GM12864 (cell line): ENCODE measurements at regions not wholly inside any gene's neighbourhood (a gene's known extent, or its start where the extent isn't known, plus 50 kb on each side); places are given as distances from the start of the nearest gene placed in this dataset.
"Not testable (repeated sequence)": the region's sequence is repeated elsewhere in the genome, so short reads cannot be mapped to it uniquely, and the experiment has no call there.

Experiments
- DNase-seq: peaks from one replicate; pipeline ENCODE4 v3.0.0-alpha.2; 2011; ENCODE audit warnings: low read depth
- H3K4me3 ChIP-seq: 2 replicates; pipeline ENCODE4 v1.5.1; 2011; ENCODE audit warnings: mild to moderate bottlenecking, low read depth, low read length, control low read depth
- TF ChIP-seq, protein P1 (sequence below): IDR thresholded peaks from 2 replicates; pipeline ENCODE4 v1.5.1; 2011; ENCODE audit warnings: low read depth, mild to moderate bottlenecking, moderate library complexity, low read length, control low read depth, inconsistent platforms; ENCODE audit errors: missing control alignments

DNA sequence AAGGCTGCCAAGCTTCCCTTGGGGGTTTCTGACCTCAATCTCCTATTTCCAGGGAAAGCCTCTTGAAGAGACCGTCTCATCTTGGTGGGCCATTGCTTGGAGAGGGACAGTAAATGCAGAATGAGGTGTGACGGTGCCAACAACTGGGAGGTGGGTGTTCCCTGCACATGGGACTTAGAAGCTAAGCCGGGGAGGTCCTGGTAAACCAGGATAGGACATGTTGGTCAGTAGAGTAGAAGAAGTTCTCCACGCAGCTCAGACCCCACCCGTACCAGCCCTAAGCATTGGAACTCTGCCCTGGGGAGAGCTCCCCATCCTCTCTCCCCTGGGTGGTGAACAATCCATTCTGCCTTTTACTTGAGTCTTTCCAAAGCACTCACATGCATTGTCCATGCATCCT is 92.0 kb downstream of the SOX1 start:
- TF ChIP-seq, protein P1, sequence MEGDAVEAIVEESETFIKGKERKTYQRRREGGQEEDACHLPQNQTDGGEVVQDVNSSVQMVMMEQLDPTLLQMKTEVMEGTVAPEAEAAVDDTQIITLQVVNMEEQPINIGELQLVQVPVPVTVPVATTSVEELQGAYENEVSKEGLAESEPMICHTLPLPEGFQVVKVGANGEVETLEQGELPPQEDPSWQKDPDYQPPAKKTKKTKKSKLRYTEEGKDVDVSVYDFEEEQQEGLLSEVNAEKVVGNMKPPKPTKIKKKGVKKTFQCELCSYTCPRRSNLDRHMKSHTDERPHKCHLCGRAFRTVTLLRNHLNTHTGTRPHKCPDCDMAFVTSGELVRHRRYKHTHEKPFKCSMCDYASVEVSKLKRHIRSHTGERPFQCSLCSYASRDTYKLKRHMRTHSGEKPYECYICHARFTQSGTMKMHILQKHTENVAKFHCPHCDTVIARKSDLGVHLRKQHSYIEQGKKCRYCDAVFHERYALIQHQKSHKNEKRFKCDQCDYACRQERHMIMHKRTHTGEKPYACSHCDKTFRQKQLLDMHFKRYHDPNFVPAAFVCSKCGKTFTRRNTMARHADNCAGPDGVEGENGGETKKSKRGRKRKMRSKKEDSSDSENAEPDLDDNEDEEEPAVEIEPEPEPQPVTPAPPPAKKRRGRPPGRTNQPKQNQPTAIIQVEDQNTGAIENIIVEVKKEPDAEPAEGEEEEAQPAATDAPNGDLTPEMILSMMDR = no peak
- no peak for DNase-seq
- no peak overlapping the region for H3K4me3 ChIP-seq

DNA sequence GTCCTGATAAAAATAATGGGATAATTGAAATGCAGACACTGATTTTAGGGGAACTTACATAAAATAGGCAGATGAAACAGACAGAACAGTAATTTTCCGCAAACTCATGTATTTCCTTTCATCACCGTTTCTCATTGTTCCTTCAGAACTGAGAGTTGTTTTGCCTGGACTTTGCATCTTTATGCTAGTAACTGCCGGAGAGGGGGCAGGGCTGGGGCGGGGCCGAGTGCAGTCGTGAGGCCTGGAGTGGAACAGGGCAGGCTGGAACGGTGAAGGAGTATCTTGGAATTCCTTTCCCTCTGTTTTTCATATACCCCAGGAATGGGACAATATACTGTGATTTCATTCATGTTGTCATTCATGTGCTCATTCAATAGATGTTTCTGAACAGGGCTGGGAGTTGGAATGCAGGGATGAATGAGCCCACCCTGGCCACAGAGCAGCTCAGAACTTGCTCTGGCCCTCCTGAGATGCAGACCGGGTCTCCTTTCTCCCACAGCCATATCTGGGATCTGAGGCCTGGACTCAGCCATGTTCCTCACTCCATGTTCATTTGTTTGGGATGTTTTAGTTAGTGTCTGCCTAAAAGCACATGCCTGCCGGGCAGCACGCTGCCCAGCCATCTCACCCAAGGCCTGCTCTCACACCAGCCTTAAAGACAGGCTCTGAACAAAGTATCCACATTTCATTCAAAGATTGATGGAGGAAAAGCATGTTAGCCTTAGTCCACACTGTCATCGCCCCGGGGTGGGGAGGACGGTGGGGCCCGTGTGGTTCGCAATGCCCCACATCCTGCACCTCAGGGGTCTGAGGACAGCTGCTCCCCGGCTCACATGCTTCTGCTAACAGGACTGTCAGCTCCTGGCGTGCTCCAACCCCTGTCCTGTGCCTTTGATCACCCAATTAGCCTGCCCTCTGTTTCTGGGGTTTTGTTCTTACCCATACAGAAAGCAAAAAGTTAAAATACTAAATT is 92.9 kb downstream of the SOX1 start:
- H3K4me3 ChIP-seq = no peak overlapping the region
- no peak for DNase-seq
- TF ChIP-seq, protein P1 = no peak

DNA sequence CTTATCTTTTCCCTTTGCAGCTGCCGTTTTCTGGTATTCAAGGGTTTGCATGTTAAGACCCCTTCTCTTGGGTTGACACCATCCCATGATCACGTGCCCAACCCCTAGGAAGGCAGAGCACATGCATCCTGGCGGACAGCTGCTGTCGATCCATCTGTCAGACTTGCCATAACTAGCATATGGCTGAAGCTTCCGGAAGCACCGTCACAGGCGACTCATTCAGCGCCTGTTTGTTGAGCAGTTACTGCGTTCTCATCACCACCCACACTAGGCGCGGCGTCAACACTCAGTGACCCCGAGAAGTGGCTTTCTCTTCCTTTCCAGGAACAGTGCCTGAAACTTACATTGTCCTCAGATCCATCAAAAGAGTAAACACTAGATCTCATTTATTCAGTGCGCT is 93.6 kb downstream of the SOX1 start:
- H3K4me3 ChIP-seq = no peak overlapping the region
- DNase-seq = no peak
- TF ChIP-seq, protein P1 = no peak

DNA sequence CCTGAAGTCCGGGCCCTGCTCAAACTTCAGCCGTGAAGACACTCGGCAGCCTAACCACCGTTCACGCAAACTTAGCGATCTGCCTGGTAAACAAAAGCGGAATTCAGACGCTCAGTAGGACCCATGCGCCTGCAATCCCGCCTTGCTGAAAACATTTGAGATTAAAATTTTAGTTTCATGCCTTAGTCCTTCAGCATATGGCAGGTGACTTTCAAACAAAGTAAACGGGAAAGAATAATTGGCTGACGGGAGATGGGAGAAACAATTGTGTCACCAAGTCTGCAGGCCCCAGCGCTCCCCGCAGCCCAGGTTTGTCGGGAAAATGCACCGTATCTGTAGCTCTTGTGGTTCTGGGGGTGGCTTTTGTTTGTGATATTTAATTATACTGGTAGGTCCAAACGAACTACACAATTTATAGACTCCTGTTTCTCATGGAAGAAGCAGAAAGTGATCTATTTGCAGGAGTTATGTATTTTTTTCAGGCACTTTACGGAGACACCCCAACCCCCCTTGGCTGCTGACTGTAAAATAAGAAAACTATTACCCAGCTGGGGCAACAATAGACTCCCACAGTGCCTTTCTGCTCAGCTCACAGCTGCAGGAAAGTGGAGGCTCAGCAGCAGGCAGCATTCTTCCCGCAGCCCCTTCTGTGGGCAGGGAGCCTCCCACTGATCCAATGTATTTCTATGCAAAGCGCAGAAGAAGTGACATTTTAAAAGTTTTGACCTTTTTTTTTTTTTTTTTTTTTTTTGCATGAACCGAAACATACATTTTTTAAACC is 94.8 kb downstream of the SOX1 start:
- TF ChIP-seq, protein P1 = no peak
- no peak for DNase-seq
- H3K4me3 ChIP-seq = no peak overlapping the region

DNA sequence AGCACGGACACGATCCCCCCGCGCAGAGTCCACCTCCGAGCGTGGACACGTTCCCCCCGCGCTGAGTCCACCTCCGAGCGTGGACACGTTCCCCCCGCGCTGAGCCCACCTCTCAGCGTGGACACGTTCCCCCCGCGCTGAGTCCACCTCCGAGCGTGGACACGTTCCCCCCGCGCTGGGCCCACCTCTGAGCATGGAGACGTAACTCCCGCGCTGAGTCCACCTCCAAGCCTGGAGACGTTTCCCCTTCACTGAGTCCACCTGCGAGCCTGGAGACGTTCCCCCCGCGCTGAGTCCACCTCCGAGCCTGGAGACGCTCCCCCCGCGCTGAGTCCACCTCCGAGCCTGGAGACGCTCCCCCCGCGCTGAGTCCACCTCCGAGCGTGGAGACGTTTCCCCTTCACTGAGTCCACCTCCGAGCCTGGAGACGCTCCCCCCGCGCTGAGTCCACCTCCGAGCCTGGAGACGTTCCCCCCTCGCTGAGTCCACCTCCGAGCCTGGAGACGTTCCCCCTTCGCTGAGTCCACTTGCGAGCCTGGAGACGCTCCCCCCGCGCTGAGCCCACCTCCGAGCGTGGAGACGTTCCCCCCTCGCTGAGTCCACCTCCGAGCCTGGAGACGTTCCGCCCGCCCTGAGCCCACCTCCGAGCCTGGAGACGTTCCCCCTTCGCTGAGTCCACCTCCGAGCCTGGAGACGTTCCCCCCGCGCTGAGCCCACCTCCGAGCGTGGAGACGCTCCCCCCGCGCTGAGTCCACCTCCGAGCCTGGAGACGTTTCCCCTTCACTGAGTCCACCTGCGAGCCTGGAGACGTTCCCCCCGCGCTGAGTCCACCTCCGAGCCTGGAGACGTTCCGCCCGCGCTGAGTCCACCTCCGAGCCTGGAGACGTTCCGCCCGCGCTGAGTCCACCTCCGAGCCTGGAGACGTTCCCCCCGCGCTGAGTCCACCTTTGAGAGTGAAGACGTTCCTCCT is 97.0 kb downstream of the SOX1 start:
- H3K4me3 ChIP-seq, DNase-seq: not testable (repeated sequence)

DNA sequence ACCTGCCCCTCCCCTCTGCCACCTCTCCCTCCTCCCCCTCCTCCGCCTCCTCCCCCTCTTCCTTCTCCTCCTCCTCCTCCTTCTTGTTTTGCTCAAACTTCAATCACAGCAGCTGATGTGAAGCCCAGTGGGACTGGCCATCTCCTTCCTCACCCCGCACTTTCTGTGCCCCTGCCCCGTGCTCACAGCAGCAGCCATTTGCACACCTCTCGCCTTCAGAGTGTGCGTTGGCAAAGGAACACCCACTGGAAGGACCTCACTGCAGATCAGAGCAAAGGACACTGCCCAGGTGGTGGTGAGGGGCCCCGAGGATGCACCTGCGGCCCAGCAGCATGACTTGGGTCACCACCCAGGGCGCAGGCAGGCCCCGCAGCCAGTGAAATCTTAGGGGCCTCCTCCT is 98.8 kb downstream of the SOX1 start:
- TF ChIP-seq, protein P1 = no peak
- H3K4me3 ChIP-seq = no peak overlapping the region
- DNase-seq = no peak
